ENCODE measurements at regions not wholly inside any gene's neighbourhood (a gene's known extent, or its start where the extent isn't known, plus 50 kb on each side); places are given as distances from the start of the nearest gene placed in this dataset.
"Not testable (repeated sequence)": the region's sequence is repeated elsewhere in the genome, so short reads cannot be mapped to it uniquely, and the experiment has no call there.

DNA sequence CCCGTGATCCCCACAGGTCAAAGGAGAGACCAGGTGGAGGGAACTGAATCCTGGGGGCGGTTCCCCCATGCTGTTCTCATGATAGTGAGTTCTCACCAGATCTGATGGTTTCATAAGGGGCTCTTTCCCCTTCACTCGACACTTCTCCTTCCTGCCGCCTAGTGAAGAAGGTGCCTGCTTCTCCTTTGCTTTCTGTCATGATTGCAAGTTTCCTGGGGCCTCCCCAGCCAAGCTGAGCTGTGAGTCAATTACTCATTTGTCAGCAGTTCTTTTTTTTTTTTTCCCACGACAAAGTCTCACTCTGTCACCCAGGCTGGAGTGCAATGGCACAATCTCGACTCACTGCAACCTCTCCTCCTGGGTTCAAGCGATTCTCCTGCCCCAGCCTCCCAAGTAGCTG, 1530.4 kb downstream of the BRD1 start:
- no peak for DNase-seq (ENCODE audit: extremely low read depth, insufficient read length)
- TF ChIP-seq, protein P1, sequence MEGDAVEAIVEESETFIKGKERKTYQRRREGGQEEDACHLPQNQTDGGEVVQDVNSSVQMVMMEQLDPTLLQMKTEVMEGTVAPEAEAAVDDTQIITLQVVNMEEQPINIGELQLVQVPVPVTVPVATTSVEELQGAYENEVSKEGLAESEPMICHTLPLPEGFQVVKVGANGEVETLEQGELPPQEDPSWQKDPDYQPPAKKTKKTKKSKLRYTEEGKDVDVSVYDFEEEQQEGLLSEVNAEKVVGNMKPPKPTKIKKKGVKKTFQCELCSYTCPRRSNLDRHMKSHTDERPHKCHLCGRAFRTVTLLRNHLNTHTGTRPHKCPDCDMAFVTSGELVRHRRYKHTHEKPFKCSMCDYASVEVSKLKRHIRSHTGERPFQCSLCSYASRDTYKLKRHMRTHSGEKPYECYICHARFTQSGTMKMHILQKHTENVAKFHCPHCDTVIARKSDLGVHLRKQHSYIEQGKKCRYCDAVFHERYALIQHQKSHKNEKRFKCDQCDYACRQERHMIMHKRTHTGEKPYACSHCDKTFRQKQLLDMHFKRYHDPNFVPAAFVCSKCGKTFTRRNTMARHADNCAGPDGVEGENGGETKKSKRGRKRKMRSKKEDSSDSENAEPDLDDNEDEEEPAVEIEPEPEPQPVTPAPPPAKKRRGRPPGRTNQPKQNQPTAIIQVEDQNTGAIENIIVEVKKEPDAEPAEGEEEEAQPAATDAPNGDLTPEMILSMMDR (IDR thresholded peaks at IDR 0.05; ENCODE audit: insufficient read depth, low read length, poor library complexity, severe bottlenecking), result no peak
- H3K36me3 ChIP-seq (ENCODE audit: control insufficient read depth, insufficient read depth, low read length), result no peaks in the 10 kb centered on the region
- no peak overlapping the region for H3K4me3 ChIP-seq (replicated peaks; ENCODE audit: low read depth, low read length)
- H3K27me3 ChIP-seq (replicated peaks; ENCODE audit: control insufficient read depth, insufficient read depth, low read length), result no peaks in the 10 kb centered on the region

DNA sequence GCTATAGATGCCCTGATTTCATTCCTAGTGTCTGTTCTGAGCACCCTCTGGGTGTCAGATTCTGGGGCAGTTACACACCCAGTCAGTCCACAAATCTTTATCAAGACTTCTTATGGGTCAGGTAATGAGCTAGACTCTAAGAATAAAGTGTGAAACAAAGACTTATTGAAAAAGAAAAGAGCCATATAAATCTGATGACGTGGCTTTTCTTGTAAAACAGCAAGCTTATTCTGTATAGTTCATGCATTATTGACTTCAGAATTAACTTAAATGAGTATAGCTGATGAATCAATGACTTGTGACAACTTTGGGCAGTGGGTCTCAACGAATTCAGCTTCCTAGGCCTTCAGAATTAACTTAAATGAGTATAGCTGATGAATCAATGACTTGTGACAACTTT, 1527.5 kb downstream of the TBC1D22A start:
- not testable (repeated sequence) for DNase-seq (ENCODE audit: extremely low read depth, insufficient read length); H3K27me3 ChIP-seq (replicated peaks; ENCODE audit: control insufficient read depth, insufficient read depth, low read length)

DNA sequence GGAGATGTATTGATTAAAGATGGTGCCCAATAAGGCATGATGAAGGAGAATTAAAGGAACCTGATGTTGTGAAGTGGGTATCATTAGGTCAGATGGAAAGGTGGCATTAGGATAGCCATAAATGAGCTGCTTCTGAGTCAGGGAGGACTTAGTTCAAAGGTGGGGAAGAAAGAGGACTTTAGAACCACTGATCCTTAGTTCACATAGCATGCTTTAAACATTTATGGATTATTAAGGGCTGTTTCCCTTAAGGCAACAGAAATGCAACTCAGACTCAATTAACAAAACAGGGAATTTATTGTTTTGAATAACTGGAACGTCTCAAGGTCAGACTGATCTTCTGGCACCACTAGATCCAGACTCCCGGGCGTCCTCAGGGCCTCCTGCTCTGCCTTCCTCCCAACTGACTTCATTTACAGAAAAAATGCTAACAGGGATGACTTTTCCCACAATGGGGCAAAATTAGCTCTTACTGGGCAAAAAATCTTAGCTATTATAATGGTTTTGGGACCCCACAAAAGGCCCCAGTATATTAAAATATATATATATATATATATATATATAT, 1526.0 kb downstream of the TBC1D22A start:
- Histone ChIP-seq H3K36me3 (ENCODE audit: control insufficient read depth, insufficient read depth, low read length) (no peaks in the 10 kb centered on the region), H3K4me3 (replicated peaks; ENCODE audit: low read depth, low read length) (no peak overlapping the region), H3K27me3 (replicated peaks; ENCODE audit: control insufficient read depth, insufficient read depth, low read length) (no peaks in the 10 kb centered on the region)
- TF ChIP-seq, protein P1 (IDR thresholded peaks at IDR 0.05; ENCODE audit: insufficient read depth, low read length, poor library complexity, severe bottlenecking), result no peak
- DNase-seq (ENCODE audit: extremely low read depth, insufficient read length), result no peak

More for the DNA sequence above, 1527.5 kb downstream of the TBC1D22A start:
- H3K36me3 ChIP-seq (ENCODE audit: control insufficient read depth, insufficient read depth, low read length); H3K4me3 ChIP-seq (replicated peaks; ENCODE audit: low read depth, low read length): not testable (repeated sequence)

DNA sequence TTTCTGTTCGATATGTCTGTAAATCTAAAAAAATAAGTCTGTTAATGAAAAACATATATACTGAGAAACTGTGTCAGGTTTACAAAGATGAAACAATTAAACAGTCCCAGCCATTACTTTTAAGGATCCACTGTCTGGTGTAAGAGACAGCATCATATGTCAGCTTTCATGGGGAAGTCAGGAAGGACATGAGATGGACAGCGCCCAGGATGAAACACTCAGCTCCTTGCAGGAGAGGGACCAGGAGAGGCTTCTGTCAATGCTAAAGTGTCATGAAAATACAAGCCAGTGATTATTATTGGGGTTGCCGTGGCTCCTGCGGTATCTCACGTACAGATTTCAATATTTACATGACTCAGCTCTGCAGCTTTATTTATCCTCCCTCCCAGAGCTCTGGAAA, 1524.6 kb downstream of the TBC1D22A start:
- TF ChIP-seq, protein P1 (IDR thresholded peaks at IDR 0.05; ENCODE audit: insufficient read depth, low read length, poor library complexity, severe bottlenecking), result no peak
- no peak for DNase-seq (ENCODE audit: extremely low read depth, insufficient read length)
- Histone ChIP-seq H3K4me3 (replicated peaks; ENCODE audit: low read depth, low read length) (no peak overlapping the region), H3K27me3 (replicated peaks; ENCODE audit: control insufficient read depth, insufficient read depth, low read length) (no peaks in the 10 kb centered on the region), H3K36me3 (ENCODE audit: control insufficient read depth, insufficient read depth, low read length) (no peaks in the 10 kb centered on the region)

DNA sequence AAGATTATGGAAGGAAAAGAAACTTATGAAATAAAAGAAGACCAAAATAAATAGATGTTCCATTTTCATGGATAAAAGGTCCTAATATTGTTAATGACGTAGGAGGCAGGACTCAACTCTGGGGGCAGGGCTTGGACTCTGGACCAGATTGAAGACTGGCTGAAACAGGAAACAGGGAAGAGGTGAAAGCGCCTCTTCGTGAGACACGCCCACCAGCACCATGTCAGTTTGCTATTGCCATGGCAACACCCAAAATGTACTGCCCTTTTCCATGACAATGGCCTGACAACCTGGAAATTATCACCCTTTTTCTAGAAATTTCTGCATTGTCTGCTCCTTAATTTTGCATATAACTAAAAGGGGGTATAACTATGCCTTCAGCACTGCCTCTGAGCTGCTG, 1522.2 kb downstream of the TBC1D22A start:
- Histone ChIP-seq H3K36me3 (ENCODE audit: control insufficient read depth, insufficient read depth, low read length) (no peaks in the 10 kb centered on the region), H3K27me3 (replicated peaks; ENCODE audit: control insufficient read depth, insufficient read depth, low read length) (no peaks in the 10 kb centered on the region), H3K4me3 (replicated peaks; ENCODE audit: low read depth, low read length) (no peak overlapping the region)
- TF ChIP-seq, protein P1 (IDR thresholded peaks at IDR 0.05; ENCODE audit: insufficient read depth, low read length, poor library complexity, severe bottlenecking), result no peak
- DNase-seq (ENCODE audit: extremely low read depth, insufficient read length), result no peak

DNA sequence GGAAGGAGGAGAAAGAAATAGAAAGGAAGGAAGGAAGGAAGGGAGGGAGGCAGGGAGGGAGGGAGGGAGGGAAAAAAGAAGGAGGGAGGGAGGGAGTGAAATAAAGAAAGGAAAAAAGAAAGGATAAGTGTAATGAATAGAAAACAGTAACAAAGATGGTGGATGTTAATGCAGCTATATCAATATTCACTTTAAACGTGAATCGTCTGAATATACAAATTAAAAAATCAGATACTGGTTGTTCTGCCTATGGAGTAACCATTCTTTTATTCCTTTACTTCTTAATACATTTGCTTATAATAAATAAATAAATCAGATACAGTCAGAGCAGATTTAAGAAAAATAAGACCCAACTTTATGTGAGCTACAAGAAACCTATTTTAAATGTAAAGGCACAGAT, 1520.4 kb downstream of the TBC1D22A start:
- no peaks in the 10 kb centered on the region for H3K36me3 ChIP-seq (ENCODE audit: control insufficient read depth, insufficient read depth, low read length)
- TF ChIP-seq, protein P1 (IDR thresholded peaks at IDR 0.05; ENCODE audit: insufficient read depth, low read length, poor library complexity, severe bottlenecking), result no peak
- DNase-seq (ENCODE audit: extremely low read depth, insufficient read length), result no peak
- no peaks in the 10 kb centered on the region for H3K27me3 ChIP-seq (replicated peaks; ENCODE audit: control insufficient read depth, insufficient read depth, low read length)
- H3K4me3 ChIP-seq (replicated peaks; ENCODE audit: low read depth, low read length), result no peak overlapping the region
